ENCODE measurements at regions not wholly inside any gene's neighbourhood (a gene's known extent, or its start where the extent isn't known, plus 50 kb on each side); places are given as distances from the start of the nearest gene placed in this dataset.

DNA sequence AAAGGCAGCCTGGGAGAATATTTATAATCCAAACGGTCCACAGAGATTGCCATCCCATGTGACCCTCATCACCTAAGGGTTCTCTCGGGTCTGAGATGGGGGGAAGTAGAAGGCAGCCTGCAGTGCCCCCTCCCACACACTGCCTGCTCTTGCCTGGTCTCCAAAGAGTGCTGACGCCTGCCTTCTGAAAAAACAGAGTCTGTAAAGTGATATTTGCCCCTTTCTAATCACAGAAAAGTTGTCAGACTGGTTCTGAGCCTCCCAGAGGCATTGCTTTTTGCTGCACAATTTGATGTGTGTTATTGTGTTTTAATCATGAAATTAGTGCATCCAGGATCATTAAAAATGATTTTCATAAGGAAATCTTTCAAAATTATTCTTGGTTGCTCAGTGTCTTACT is 59.2 kb downstream of the TMEM30B start:
- Histone ChIP-seq H3K4me3 (no peak overlapping the region), H3K36me3 (replicated peaks in 1 of 2) (no peaks in the 10 kb centered on the region), H3K27me3 (peaks cover 7% of the 10 kb centered on the region), H3K9me3 (replicated peaks in 1 of 3) (no peaks in the 10 kb centered on the region), H3K27ac (no peak overlapping the region), H3K4me1 (replicated peaks in 1 of 2) (no peaks in the 10 kb centered on the region)
- no peak for DNase-seq
- WGBS, 4 donors = 34 to 47% (median 38%) methylated on average over 3 of the region's 3 CpGs
- intact Hi-C loops (cut with DNase I) = no loop called here
- TF ChIP-seq CTCF (IDR thresholded peaks at IDR 0.05) (no peak), POLR2A (IDR thresholded peaks at IDR 0.05) (no peak)

DNA sequence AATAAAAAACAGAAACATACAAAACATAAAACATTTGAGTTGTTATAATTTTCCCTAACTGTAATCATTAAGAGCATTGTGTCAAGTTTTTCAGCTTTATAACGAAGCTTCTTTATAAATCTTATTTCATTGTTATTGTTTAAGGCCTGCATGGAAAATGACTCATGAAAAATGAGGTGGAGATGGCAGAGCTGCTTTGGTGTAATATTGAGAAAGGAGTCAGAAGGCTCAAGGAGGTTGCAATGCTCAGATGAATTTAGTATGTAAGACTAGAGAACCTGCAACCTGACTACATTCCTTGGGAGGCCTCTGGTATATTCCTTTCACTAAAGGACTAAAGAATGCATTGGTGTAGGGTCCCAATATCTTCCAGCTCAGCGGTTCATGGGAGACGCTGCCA is 61.5 kb downstream of the TMEM30B start:
- H3K4me3 ChIP-seq = no peak overlapping the region
- H3K27ac ChIP-seq = no peak overlapping the region
- no peaks in the 10 kb centered on the region for H3K4me1 ChIP-seq (replicated peaks in 1 of 2)
- no peak for DNase-seq
- H3K27me3 ChIP-seq = peaks cover 7% of the 10 kb centered on the region
- intact Hi-C loops (cut with DNase I) = no loop called here
- H3K9me3 ChIP-seq (replicated peaks in 1 of 3) = no peaks in the 10 kb centered on the region
- WGBS, 4 donors = 80 to 88% (median 87%) methylated on average over 3 of the region's 3 CpGs
- TF ChIP-seq CTCF (IDR thresholded peaks at IDR 0.05) (no peak), POLR2A (IDR thresholded peaks at IDR 0.05) (no peak)
- H3K36me3 ChIP-seq (replicated peaks in 1 of 2) = no peaks in the 10 kb centered on the region

- no peak for DNase-seq
These were observed 61.9 kb downstream of the TMEM30B start for GRCh38 chr14:61219256-61219655.

DNA sequence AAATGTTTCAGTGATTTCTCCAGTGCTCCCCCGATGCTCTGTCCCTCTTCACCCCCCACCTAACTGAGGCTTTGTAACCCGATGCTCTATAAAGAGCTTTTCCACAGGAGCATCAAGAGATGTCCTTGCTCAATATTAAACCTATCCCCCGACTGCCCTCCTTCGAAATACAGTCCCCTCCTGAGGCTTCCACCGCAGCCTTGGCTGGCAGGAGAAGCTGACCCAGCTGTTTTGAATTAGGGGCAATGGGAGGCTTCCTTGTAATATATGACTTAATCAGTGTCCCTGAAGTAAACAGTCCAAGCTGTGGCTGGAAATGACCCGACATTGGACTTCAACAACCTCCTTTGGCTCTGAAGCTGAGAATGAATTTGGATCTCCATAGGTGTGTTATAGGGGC is 62.4 kb downstream of the TMEM30B start:
- peaks cover 7% of the 10 kb centered on the region for H3K27me3 ChIP-seq
- H3K9me3 ChIP-seq (replicated peaks in 1 of 3) = no peaks in the 10 kb centered on the region
- no peak overlapping the region for H3K27ac ChIP-seq
- no peaks in the 10 kb centered on the region for H3K36me3 ChIP-seq (replicated peaks in 1 of 2)
- WGBS, 4 donors = 53 to 65% (median 58%) methylated on average over 6 of the region's 6 CpGs
- no peak for DNase-seq
- no peaks in the 10 kb centered on the region for H3K4me1 ChIP-seq (replicated peaks in 1 of 2)
- no peak for TF ChIP-seq POLR2A (IDR thresholded peaks at IDR 0.05)
- no peak for TF ChIP-seq CTCF (IDR thresholded peaks at IDR 0.05)
- no peak overlapping the region for H3K4me3 ChIP-seq
- intact Hi-C loops (cut with DNase I) = no loop called here

More at GRCh38 chr14:61219256-61219655, 61.9 kb downstream of the TMEM30B start:
- 44 to 71% (median 61%) methylated on average over 1 of the region's 1 CpG for WGBS, 4 donors
- intact Hi-C loops (cut with DNase I) = no loop called here
- H3K4me1 ChIP-seq (replicated peaks in 1 of 2) = no peaks in the 10 kb centered on the region
- no peaks in the 10 kb centered on the region for H3K9me3 ChIP-seq (replicated peaks in 1 of 3)
- no peaks in the 10 kb centered on the region for H3K36me3 ChIP-seq (replicated peaks in 1 of 2)
- TF ChIP-seq CTCF (IDR thresholded peaks at IDR 0.05) (no peak), POLR2A (IDR thresholded peaks at IDR 0.05) (no peak)
- H3K4me3 ChIP-seq = no peak overlapping the region
- peaks cover 7% of the 10 kb centered on the region for H3K27me3 ChIP-seq
- no peak overlapping the region for H3K27ac ChIP-seq
